ENCODE measurements at regions not wholly inside any gene's neighbourhood (a gene's known extent, or its start where the extent isn't known, plus 50 kb on each side); places are given as distances from the start of the nearest gene placed in this dataset.

GRCh38 chr5:56749842-56750241 lies 65.5 kb upstream of the MAP3K1 start:
- TF ChIP-seq CTCF (IDR thresholded peaks at IDR 0.05; ENCODE audit: poor library complexity, severe bottlenecking): no peak
- no peak for TF ChIP-seq EZH2 (IDR thresholded peaks at IDR 0.05; ENCODE audit: borderline replicate concordance, insufficient read depth, low read length, poor library complexity, severe bottlenecking)
- TF ChIP-seq TAF1 (IDR thresholded peaks at IDR 0.05; ENCODE audit: low read depth): no peak
